MM.1S (cell line): ENCODE measurements at regions not wholly inside any gene's neighbourhood (a gene's known extent, or its start where the extent isn't known, plus 50 kb on each side); places are given as distances from the start of the nearest gene placed in this dataset.

Experiments
- EZH2 ChIP-seq: fragments of 300-600 bp; sonication (generic); optimal IDR thresholded peaks from 2 replicates; pipeline ENCODE3; 2017; ENCODE audit warnings: low read depth, mild to moderate bottlenecking, antibody characterized with exemption, low read length, mixed read lengths
- TF ChIP-seq, protein P1 (sequence below): fragments of 300-600 bp; sonication (generic); IDR thresholded peaks from 2 replicates; pipeline ENCODE4 v1.5.1; 2016; ENCODE audit warnings: antibody characterized with exemption, low read length, mixed read lengths

GRCh38 chr18:38923540-38923939, 1357.9 kb upstream of the CELF4 start:
- TF ChIP-seq, protein P1, sequence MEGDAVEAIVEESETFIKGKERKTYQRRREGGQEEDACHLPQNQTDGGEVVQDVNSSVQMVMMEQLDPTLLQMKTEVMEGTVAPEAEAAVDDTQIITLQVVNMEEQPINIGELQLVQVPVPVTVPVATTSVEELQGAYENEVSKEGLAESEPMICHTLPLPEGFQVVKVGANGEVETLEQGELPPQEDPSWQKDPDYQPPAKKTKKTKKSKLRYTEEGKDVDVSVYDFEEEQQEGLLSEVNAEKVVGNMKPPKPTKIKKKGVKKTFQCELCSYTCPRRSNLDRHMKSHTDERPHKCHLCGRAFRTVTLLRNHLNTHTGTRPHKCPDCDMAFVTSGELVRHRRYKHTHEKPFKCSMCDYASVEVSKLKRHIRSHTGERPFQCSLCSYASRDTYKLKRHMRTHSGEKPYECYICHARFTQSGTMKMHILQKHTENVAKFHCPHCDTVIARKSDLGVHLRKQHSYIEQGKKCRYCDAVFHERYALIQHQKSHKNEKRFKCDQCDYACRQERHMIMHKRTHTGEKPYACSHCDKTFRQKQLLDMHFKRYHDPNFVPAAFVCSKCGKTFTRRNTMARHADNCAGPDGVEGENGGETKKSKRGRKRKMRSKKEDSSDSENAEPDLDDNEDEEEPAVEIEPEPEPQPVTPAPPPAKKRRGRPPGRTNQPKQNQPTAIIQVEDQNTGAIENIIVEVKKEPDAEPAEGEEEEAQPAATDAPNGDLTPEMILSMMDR = no peak
- TF ChIP-seq EZH2 = no peak
